ENCODE measurements at regions not wholly inside any gene's neighbourhood (a gene's known extent, or its start where the extent isn't known, plus 50 kb on each side); places are given as distances from the start of the nearest gene placed in this dataset.

GRCh38 chr6:1037430-1038202, 274.3 kb upstream of the FOXQ1 start:
- no peak for TF ChIP-seq CTCF (IDR thresholded peaks at IDR 0.05)
- TF ChIP-seq EZH2 (IDR thresholded peaks at IDR 0.05) = no peak
- TF ChIP-seq EZH2phosphoT487 (IDR thresholded peaks at IDR 0.05) = no peak
